NAMALWA (cell line): ENCODE measurements at regions not wholly inside any gene's neighbourhood (a gene's known extent, or its start where the extent isn't known, plus 50 kb on each side); places are given as distances from the start of the nearest gene placed in this dataset.
A peak's percentile ranks its signal among the peaks of the same experiment; 100 is the strongest.

Experiments used
- DNase-seq: peaks from one replicate; pipeline ENCODE4 v3.0.0-alpha.2; 2015; ENCODE audit warnings: low spot score

GRCh38 chr2:55973673-55974072 lies 50.1 kb upstream of the EFEMP1 start:
- DNase-seq: no peak

GRCh38 chr2:55976681-55977080 lies 53.1 kb upstream of the EFEMP1 start:
- DNase-seq: no peak

DNA sequence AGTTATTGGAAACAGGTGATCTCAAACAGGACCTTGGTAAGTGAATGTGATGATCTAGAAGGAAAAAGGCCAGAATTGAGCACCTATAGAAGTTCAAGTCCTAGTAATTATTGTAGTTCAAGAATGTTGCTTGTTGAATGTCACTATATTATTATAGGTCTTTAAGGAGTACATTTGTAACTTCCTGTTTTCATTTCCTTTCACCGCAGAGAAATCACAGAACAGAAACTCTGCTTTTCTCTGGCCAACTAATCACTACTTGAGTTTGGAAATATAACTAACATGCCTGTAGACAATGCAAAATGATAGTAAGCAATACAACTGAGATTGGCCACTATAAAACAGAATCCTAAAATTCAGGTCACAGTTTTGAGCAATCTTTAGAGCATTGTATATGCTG lies 61.8 kb upstream of the EFEMP1 start:
- DNase-seq: peak; percentile 61

- no peak for DNase-seq
Measured at GRCh38 chr2:55986001-55986400, 62.4 kb upstream of the EFEMP1 start.

DNA sequence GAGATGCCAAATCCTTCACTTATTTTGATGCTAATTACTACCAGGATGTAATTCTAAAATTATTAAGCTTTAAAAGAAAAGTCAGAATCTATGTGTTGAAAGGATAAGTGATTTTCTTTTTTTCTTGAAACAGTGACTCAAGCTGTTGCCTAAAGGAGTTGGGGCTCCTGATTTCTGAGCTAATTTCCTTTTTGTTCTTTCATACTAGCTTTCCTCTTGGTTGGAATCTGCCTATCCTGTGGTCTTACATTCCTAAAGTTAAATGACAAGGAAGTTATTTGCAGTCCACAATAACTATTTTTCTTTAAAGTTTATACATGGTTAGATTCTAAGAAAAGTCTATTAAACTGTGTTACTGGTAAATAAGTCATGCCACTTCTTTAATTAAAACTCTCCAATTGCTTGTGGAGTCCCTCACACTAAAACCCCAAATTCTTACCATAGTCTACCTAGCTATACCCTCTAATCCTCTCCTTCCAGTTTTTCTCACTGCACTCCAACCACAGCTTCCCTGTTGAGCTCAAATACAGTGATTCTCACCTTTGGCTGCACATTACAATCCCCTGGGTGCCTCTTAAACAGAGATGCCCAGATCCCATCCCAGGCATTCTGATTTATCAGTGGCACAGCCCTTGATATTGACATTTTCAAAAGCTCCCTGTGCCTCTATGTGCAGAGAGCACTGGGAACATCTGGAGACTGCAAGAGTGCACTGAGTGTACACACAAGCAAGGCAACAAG lies 63.3 kb upstream of the EFEMP1 start:
- DNase-seq: no peak

- no peak for DNase-seq
Measured at GRCh38 chr2:55989405-55989804, 65.8 kb upstream of the EFEMP1 start.

- DNase-seq: no peak
Measured at GRCh38 chr2:55992455-55992854, 68.9 kb upstream of the EFEMP1 start.

GRCh38 chr2:55993685-55994084 lies 70.1 kb upstream of the EFEMP1 start:
- no peak for DNase-seq

DNA sequence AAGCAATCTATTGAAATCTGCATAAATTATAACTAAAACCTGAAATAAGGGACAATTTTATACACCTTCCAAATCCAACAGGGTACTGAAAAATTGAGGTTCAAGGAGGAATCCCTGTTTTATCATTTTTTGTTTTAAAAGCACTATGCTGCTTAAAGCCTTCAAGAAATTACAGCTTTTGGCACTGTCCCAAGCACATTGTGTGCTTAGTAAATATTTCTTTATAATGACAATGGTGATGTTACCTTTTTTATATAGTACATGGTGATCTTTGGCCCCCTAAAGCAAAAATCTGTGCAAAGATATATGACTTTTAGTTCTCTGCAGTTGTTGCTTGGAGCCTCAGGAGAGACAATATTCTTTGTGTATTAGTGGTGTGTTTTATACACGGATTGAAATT lies 71.6 kb upstream of the EFEMP1 start:
- no peak for DNase-seq

GRCh38 chr2:55995902-55996301 lies 72.3 kb upstream of the EFEMP1 start:
- DNase-seq: no peak

DNA sequence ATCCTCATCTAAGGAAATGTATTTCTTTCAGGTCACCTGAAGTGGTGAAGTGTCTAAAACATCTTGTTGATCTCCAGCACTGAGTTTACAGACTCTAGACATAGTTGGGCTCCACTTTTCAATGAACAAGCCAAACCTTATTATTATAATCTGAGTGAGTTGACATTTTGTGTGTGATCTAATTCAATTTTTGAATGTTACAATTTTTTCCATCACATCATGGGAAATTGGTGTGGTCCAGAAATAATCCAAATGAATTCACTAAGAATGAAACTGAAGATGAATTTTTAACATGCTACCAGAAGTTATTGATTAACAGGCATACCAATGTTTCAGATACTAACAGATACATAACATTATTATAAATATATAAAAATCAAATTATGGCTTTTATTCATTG lies 75.6 kb upstream of the EFEMP1 start:
- DNase-seq: no peak

DNA sequence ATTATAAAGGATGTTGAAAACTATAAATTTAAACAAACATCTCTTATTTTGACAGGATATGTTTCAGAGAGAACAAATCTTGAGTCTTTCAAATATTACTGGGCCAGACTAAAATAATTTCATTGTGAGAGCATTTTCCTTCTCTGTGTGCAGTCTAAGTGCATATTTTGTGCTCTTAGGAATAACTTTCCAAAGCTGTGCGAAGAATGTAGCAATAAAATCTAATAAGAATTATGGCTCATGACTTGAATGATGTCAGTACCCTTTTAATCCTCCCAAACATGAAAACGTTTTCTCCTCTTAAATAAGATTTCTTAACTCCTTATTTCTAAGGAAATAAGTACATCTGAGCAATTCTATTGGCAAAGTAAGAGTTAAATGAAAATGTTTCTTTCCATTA lies 76.2 kb upstream of the EFEMP1 start:
- DNase-seq: no peak

GRCh38 chr2:56001947-56002346 lies 78.4 kb upstream of the EFEMP1 start:
- DNase-seq: peak; percentile 42

DNA sequence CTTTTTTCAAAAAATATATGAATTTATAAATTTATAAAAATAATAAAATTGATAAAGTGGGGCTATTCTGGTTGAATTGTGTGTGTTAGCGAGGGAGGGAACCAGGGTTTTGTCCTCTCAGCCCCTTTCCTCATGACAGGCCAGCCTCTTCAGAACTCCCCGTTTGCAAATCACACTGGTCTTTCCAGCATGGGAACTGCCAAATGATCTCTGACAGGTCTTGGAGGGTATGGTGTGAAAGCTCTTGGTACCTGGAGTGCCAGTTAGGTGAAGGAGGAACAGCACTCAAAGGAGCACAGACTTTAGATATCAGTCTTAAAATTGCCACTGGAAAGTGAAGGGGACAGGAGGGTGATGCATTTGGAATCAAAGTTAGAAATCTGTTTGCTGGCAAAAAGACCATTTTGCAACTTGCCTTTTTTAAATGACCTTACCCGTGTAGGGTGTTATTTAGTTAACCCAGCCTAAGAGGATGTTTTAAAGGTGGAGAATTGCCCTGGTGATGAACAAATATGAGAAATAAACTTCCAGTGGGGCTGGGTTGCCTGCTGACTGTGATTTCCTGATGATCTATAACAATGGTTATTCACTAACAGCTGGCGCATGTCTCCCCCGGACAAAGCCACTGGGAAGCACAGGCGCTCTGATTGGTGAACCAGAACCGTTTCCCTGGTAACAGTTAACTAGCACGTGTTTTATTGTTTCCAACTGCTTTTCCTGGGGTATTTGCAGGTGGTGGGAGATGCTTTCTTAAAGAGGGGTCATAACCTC lies 85.3 kb upstream of the EFEMP1 start:
- peak; percentile 79 for DNase-seq

- peak; percentile 80 for DNase-seq
Measured at GRCh38 chr2:56009758-56010458, 86.3 kb upstream of the EFEMP1 start.

DNA sequence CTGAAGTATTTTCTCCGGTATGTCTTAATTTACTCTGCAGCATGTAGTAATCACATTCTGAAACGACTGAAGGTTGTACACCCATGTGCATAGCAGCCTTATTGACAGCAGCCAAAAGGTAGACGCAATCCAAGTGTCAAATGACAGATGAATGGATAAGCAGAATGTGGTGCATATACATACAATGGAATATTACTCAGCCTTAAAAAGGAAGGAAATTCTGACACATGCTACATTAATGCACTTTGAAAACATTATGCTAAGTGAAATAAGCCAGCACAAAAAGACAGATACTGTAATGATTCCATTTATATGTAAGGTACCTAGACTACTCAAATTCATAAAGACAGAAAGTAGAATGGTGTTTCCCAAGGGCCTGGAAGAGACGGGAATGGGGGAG lies 88.0 kb upstream of the EFEMP1 start:
- DNase-seq: no peak

DNA sequence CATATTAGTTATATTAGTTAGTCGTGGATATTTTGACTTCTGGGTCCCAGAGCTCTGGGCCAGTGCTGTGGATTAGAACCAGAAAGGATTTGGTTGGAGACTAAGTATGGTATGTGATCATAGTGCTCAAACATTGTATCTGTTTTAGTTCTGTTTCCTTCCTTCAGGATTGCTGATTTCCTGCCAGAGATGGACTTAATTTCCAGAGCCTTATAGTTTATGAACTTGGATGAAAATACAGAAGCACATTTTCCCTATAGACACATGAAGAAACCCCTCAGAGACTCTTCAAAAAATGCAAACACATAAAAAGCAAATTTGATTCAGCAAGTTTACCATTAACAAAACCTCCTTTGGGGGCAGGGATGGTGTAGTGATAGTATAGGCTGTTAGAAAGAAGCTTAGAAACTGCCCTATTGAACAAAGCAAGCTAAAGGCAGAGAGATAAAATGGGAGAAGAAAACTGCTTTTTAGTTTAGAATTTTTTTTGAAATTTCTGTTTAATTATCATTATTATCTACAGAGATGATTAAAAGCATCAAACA lies 88.7 kb upstream of the EFEMP1 start:
- no peak for DNase-seq

- no peak for DNase-seq
Measured at GRCh38 chr2:56013475-56013874, 89.9 kb upstream of the EFEMP1 start.

DNA sequence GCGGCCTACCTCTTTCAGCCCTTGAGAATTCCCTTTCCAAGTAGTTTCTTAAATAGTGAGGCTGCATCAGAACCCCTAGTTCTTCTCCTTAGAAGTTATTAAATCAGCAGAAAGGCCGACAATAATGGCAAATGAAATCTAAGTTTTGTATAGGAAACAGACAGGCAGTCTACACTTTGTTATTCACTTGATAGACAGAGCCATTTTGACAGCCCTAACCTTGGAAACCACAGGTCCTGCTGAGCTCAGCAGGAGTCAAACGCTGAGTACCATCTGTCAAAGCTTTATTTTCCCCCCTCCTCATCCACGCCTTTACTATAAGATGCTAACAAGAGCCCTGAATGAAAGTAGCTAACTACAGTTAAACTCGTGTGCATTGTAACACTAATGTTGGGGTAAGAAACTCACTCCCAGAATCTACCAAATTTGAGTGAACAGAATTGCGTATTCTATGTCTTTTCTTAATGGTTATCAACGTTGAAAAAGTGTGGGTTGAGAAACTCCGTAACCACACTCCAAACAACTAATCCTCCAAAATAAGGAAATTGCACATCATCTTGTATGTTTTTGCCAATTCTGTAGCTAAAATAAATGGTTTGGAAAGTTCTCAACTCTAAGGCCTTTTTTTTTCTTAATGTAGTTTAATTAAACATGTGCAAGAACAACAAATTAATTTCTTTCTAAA lies 90.6 kb upstream of the EFEMP1 start:
- DNase-seq: peak; percentile 31

DNA sequence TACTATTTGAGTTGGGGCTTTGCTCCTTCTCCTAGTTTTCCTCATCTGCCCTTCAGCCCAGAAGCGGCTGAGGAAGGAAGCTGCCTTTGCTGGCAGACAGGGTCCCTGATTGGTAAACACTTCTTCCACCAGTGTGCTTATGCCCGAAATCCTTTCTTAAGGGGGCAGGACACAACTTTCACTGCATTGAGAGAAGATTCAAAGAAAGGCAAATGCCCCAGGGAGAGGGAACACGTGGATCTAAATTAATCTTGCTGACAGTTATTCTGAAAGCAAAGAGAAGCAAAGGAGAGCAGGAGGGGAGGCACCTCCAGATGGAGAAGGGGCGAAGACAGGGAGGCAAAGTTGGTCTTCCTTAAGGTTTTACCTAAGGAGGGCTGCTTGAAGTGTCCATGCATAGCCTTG lies 92.1 kb upstream of the EFEMP1 start:
- DNase-seq: peak; percentile 56

DNA sequence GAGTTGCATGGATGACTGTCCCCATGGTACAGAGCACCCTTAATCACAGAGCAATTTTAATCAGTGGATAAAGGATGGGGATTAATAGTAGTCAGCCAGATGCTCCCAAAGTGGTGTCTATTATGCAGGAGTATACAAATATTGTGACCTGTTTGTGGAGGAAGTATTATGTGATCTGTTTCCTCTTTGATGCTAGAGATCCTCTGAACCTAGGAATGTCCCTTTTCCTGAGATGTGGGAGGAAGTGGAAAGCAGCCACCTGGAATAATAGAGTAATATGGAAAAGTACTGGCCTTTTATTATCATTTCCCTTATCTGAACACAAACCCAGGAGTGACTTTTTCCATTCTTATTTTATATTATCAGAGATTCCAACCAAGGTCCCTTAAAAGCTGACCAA lies 94.2 kb upstream of the EFEMP1 start:
- no peak for DNase-seq

DNA sequence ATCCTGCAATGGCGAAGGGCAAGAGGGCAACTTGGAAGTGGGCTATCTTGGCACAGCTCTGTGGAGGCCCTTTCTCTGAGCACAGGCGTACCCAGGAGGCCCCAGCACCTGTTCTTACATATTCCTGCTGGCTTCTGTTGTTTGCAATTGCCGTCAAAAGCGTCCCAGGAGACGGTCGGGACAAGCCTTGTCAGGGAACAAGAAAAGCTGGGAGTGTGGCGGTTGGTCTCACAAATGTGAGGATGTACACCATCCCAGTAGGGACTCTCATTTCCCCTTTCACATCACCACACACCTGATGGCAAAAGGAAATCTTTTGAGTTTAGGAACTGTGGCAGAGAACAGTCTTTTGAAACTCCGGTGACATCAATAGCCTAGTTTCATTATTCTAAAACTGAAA lies 94.7 kb upstream of the EFEMP1 start:
- DNase-seq: no peak
